ENCODE measurements at regions not wholly inside any gene's neighbourhood (a gene's known extent, or its start where the extent isn't known, plus 50 kb on each side); places are given as distances from the start of the nearest gene placed in this dataset.
"Not testable (repeated sequence)": the region's sequence is repeated elsewhere in the genome, so short reads cannot be mapped to it uniquely, and the experiment has no call there.

GRCh38 chr1:101115112-101115511, 89.5 kb upstream of the DPH5 start:
- no peaks in the 10 kb centered on the region for H3K36me3 ChIP-seq (replicated peaks)
- no peaks in the 10 kb centered on the region for H3K27me3 ChIP-seq (replicated peaks)
- H3K27ac ChIP-seq = no peak overlapping the region
- H3K4me3 ChIP-seq (ENCODE audit: low read depth, low read length) = no peak overlapping the region
- no peak for DNase-seq
- in situ Hi-C loops (cut with HindIII; ENCODE audit: low pct_ligation_motif_present, low sequenced_read_pairs) = no loop called here
- TF ChIP-seq CTCF (IDR thresholded peaks at IDR 0.05; ENCODE audit: low read depth, low read length, missing control alignments) = no peak

- H3K27ac ChIP-seq; H3K36me3 ChIP-seq (replicated peaks); DNase-seq; H3K4me3 ChIP-seq (ENCODE audit: low read depth, low read length); H3K27me3 ChIP-seq (replicated peaks); in situ Hi-C loops (cut with HindIII; ENCODE audit: low pct_ligation_motif_present, low sequenced_read_pairs): not testable (repeated sequence)
Observed at GRCh38 chr1:101114128-101114527, 88.5 kb upstream of the DPH5 start.

- in situ Hi-C loops (cut with HindIII; ENCODE audit: low pct_ligation_motif_present, low sequenced_read_pairs) = no loop called here
- no peaks in the 10 kb centered on the region for H3K36me3 ChIP-seq (replicated peaks)
- no peaks in the 10 kb centered on the region for H3K27me3 ChIP-seq (replicated peaks)
- no peak overlapping the region for H3K27ac ChIP-seq
- no peak for DNase-seq
- TF ChIP-seq CTCF (IDR thresholded peaks at IDR 0.05; ENCODE audit: low read depth, low read length, missing control alignments) = no peak
- no peak overlapping the region for H3K4me3 ChIP-seq (ENCODE audit: low read depth, low read length)
Observed at GRCh38 chr1:101112051-101112780, 86.6 kb upstream of the DPH5 start.

- in situ Hi-C loops (cut with HindIII; ENCODE audit: low pct_ligation_motif_present, low sequenced_read_pairs) = no loop called here
- no peak for DNase-seq
- no peaks in the 10 kb centered on the region for H3K27me3 ChIP-seq (replicated peaks)
- TF ChIP-seq CTCF (IDR thresholded peaks at IDR 0.05; ENCODE audit: low read depth, low read length, missing control alignments) = no peak
- H3K36me3 ChIP-seq (replicated peaks) = no peaks in the 10 kb centered on the region
- H3K27ac ChIP-seq = no peak overlapping the region
- no peak overlapping the region for H3K4me3 ChIP-seq (ENCODE audit: low read depth, low read length)
Observed at GRCh38 chr1:101111461-101111860, 85.9 kb upstream of the DPH5 start.

- DNase-seq = no peak
Observed at GRCh38 chr1:101109791-101110190, 84.2 kb upstream of the DPH5 start.

GRCh38 chr1:101108111-101108500, 82.5 kb upstream of the DPH5 start:
- Histone ChIP-seq H3K27ac (no peak overlapping the region), H3K27me3 (replicated peaks) (no peaks in the 10 kb centered on the region), H3K36me3 (replicated peaks) (no peaks in the 10 kb centered on the region), H3K4me3 (ENCODE audit: low read depth, low read length) (no peak overlapping the region)
- in situ Hi-C loops (cut with HindIII; ENCODE audit: low pct_ligation_motif_present, low sequenced_read_pairs) = no loop called here
- no peak for DNase-seq
- no peak for TF ChIP-seq CTCF (IDR thresholded peaks at IDR 0.05; ENCODE audit: low read depth, low read length, missing control alignments)

More at GRCh38 chr1:101109791-101110190, 84.2 kb upstream of the DPH5 start:
- in situ Hi-C loops (cut with HindIII; ENCODE audit: low pct_ligation_motif_present, low sequenced_read_pairs) = no loop called here
- H3K4me3 ChIP-seq (ENCODE audit: low read depth, low read length) = no peak overlapping the region
- TF ChIP-seq CTCF (IDR thresholded peaks at IDR 0.05; ENCODE audit: low read depth, low read length, missing control alignments) = no peak
- H3K27me3 ChIP-seq (replicated peaks) = no peaks in the 10 kb centered on the region
- no peaks in the 10 kb centered on the region for H3K36me3 ChIP-seq (replicated peaks)
- no peak overlapping the region for H3K27ac ChIP-seq

Data from brain microvascular endothelial cell (primary cell).